A172 (cell line): ENCODE measurements at regions not wholly inside any gene's neighbourhood (a gene's known extent, or its start where the extent isn't known, plus 50 kb on each side); places are given as distances from the start of the nearest gene placed in this dataset.

Experiments
- DNase-seq: peaks from one replicate; pipeline ENCODE4 v3.0.0-alpha.2; 2015; ENCODE audit warnings: low spot score

- no peak for DNase-seq
Observed at GRCh38 chr3:127458696-127459604, 131.6 kb downstream of the TPRA1 start.

- no peak for DNase-seq
Observed at GRCh38 chr3:127457546-127458145, 132.9 kb downstream of the TPRA1 start.

GRCh38 chr3:127457094-127457475, 133.4 kb downstream of the TPRA1 start:
- no peak for DNase-seq

- DNase-seq, result peak; percentile 84
Observed at GRCh38 chr3:127456471-127457093, 134.0 kb downstream of the TPRA1 start.

- DNase-seq, result peak; percentile 45
Observed at GRCh38 chr3:127455541-127456450, 134.7 kb downstream of the TPRA1 start.

- no peak for DNase-seq
Observed at GRCh38 chr3:127454968-127455367, 135.6 kb downstream of the TPRA1 start.

- no peak for DNase-seq
Observed at GRCh38 chr3:127454051-127454450, 136.5 kb downstream of the TPRA1 start.

- no peak for DNase-seq
Observed at GRCh38 chr3:127452321-127452821, 138.2 kb downstream of the TPRA1 start.

GRCh38 chr3:127451321-127451720, 139.2 kb downstream of the TPRA1 start:
- no peak for DNase-seq

- DNase-seq, result no peak
Observed at GRCh38 chr3:127450331-127450730, 140.2 kb downstream of the TPRA1 start.

- DNase-seq, result no peak
Observed at GRCh38 chr3:127449486-127450212, 140.9 kb downstream of the TPRA1 start.

- DNase-seq, result no peak
Observed at GRCh38 chr3:127448671-127449070, 141.9 kb downstream of the TPRA1 start.

- DNase-seq, result peak; percentile 16
Observed at GRCh38 chr3:127448161-127448561, 142.4 kb downstream of the TPRA1 start.

- DNase-seq, result no peak
Observed at GRCh38 chr3:127446756-127447155, 143.8 kb downstream of the TPRA1 start.

- no peak for DNase-seq
Observed at GRCh38 chr3:127445581-127446343, 144.8 kb downstream of the TPRA1 start.

- no peak for DNase-seq
Observed at GRCh38 chr3:127444761-127445160, 145.8 kb downstream of the TPRA1 start.

- no peak for DNase-seq
Observed at GRCh38 chr3:127443581-127444375, 146.8 kb downstream of the TPRA1 start.

- no peak for DNase-seq
Observed at GRCh38 chr3:127442506-127442905, 148.0 kb downstream of the TPRA1 start.

- DNase-seq, result no peak
Observed at GRCh38 chr3:127441764-127442163, 148.8 kb downstream of the TPRA1 start.
